Naive B cell (primary cell): ENCODE measurements at regions not wholly inside any gene's neighbourhood (a gene's known extent, or its start where the extent isn't known, plus 50 kb on each side); places are given as distances from the start of the nearest gene placed in this dataset.
A peak's percentile ranks its signal among the peaks of the same experiment; 100 is the strongest.

Experiments used
- ATAC-seq, 2 donors: fragments of 150-1000 bp; cut with Tn5 transposase; 2 replicates each; pipeline ENCODE4 v1.10.0; 2021; ENCODE audit warnings: low read depth in 2 of 2, mild to moderate bottlenecking in 2 of 2, moderate library complexity in 2 of 2
- DNase-seq: peaks from one replicate; pipeline ENCODE4 v3.0.0; 2022
- H3K27ac Mint-ChIP-seq, 6 donors: one replicate each; pipeline ENCODE4 v1.8.0; 2020 to 2022; ENCODE audit warnings: mild to moderate bottlenecking in 6 of 6, mixed read lengths in 6 of 6, moderate library complexity in 5 of 6, inconsistent platforms in 2 of 6
- H3K27me3 Mint-ChIP-seq, 3 donors: one replicate each; pipeline ENCODE4 v1.8.0; 2021 to 2022; ENCODE audit warnings: mixed read lengths in 3 of 3, mild to moderate bottlenecking in 1 of 3
- H3K36me3 Mint-ChIP-seq, 2 donors: one replicate each; pipeline ENCODE4 v1.8.0; 2020 to 2022; ENCODE audit warnings: mixed read lengths in 2 of 2, inconsistent platforms in 1 of 2, mild to moderate bottlenecking in 1 of 2
- H3K4me1 Mint-ChIP-seq, 3 donors: one replicate each; pipeline ENCODE4 v1.8.0; 2020 to 2022; ENCODE audit warnings: mixed read lengths in 3 of 3, inconsistent platforms in 1 of 3, mild to moderate bottlenecking in 1 of 3, moderate library complexity in 1 of 3
- H3K4me3 Mint-ChIP-seq, 8 donors: one replicate each; pipeline ENCODE4 v1.8.0; 2020 to 2022; ENCODE audit warnings: mild to moderate bottlenecking in 8 of 8, mixed read lengths in 8 of 8, moderate library complexity in 8 of 8, inconsistent platforms in 2 of 8
- H3K9me3 Mint-ChIP-seq, 7 donors: one replicate each; pipeline ENCODE4 v1.8.0; 2020 to 2022; ENCODE audit warnings: mixed read lengths in 7 of 7, mild to moderate bottlenecking in 5 of 7, inconsistent platforms in 2 of 7, moderate library complexity in 1 of 7

- Mint-ChIP-seq H3K27ac (no peak overlapping the region), H3K4me1 (no peaks in the 10 kb centered on the region), H3K4me3 (no peak overlapping the region)
Measured at GRCh38 chr3:94912656-94913055, 849.8 kb downstream of the NSUN3 start.

GRCh38 chr3:94927175-94927574 lies 864.3 kb downstream of the NSUN3 start:
- Mint-ChIP-seq H3K36me3 (no peaks in the 10 kb centered on the region), H3K9me3 (peaks cover 0 to 3% (median 0%) of the 10 kb centered on the region in 7 donors), H3K27me3 (no peaks in the 10 kb centered on the region), H3K4me3 (no peak overlapping the region), H3K27ac (no peak overlapping the region), H3K4me1 (no peaks in the 10 kb centered on the region)
- no peak for ATAC-seq
- no peak for DNase-seq

More at GRCh38 chr3:94912656-94913055, 849.8 kb downstream of the NSUN3 start:
- ATAC-seq (no peak), DNase-seq (no peak)
- H3K9me3 Mint-ChIP-seq: peaks cover 0 to 4% (median 2%) of the 10 kb centered on the region in 7 donors
- H3K27me3 Mint-ChIP-seq: no peaks in the 10 kb centered on the region
- H3K36me3 Mint-ChIP-seq: no peaks in the 10 kb centered on the region

- ATAC-seq: no peak
- no peaks in the 10 kb centered on the region for H3K36me3 Mint-ChIP-seq
- H3K9me3 Mint-ChIP-seq: peaks cover 0 to 2% (median 0%) of the 10 kb centered on the region in 7 donors
- no peaks in the 10 kb centered on the region for H3K4me1 Mint-ChIP-seq
- H3K27me3 Mint-ChIP-seq: no peaks in the 10 kb centered on the region
- DNase-seq: no peak
- H3K4me3 Mint-ChIP-seq: no peak overlapping the region
- no peak overlapping the region for H3K27ac Mint-ChIP-seq
Measured at GRCh38 chr3:94928921-94929320, 866.1 kb downstream of the NSUN3 start.

GRCh38 chr3:94935738-94936580 lies 873.1 kb downstream of the NSUN3 start:
- H3K27me3 Mint-ChIP-seq: no peaks in the 10 kb centered on the region
- no peaks in the 10 kb centered on the region for H3K36me3 Mint-ChIP-seq
- H3K27ac Mint-ChIP-seq: no peak overlapping the region
- peaks cover 0 to 12% (median 5%) of the 10 kb centered on the region in 7 donors for H3K9me3 Mint-ChIP-seq
- H3K4me3 Mint-ChIP-seq: no peak overlapping the region
- no peaks in the 10 kb centered on the region for H3K4me1 Mint-ChIP-seq
- ATAC-seq (no peak), DNase-seq (no peak)

- DNase-seq (no peak), ATAC-seq (no peak)
- Mint-ChIP-seq H3K27ac (no peak overlapping the region), H3K27me3 (no peaks in the 10 kb centered on the region), H3K9me3 (peaks cover 3 to 12% (median 8%) of the 10 kb centered on the region in 7 donors), H3K36me3 (no peaks in the 10 kb centered on the region), H3K4me3 (no peak overlapping the region), H3K4me1 (no peaks in the 10 kb centered on the region)
Measured at GRCh38 chr3:94937980-94938379, 875.1 kb downstream of the NSUN3 start.

- Mint-ChIP-seq H3K27me3 (no peaks in the 10 kb centered on the region), H3K4me3 (no peak overlapping the region), H3K9me3 (peaks cover 0 to 13% (median 9%) of the 10 kb centered on the region in 7 donors), H3K4me1 (no peaks in the 10 kb centered on the region), H3K36me3 (no peaks in the 10 kb centered on the region), H3K27ac (no peak overlapping the region)
- DNase-seq: no peak
- no peak for ATAC-seq
Measured at GRCh38 chr3:94946683-94947082, 883.8 kb downstream of the NSUN3 start.

- Mint-ChIP-seq H3K27ac (no peak overlapping the region), H3K9me3 (peaks cover 0 to 8% (median 3%) of the 10 kb centered on the region in 7 donors), H3K4me3 (no peak overlapping the region), H3K27me3 (no peaks in the 10 kb centered on the region), H3K36me3 (no peaks in the 10 kb centered on the region), H3K4me1 (no peaks in the 10 kb centered on the region)
- DNase-seq (no peak), ATAC-seq (no peak)
Measured at GRCh38 chr3:94961423-94962100, 898.7 kb downstream of the NSUN3 start.

- Mint-ChIP-seq H3K27me3 (no peaks in the 10 kb centered on the region), H3K36me3 (no peaks in the 10 kb centered on the region), H3K27ac (no peak overlapping the region), H3K4me3 (no peak overlapping the region), H3K9me3 (peaks cover 0 to 9% (median 3%) of the 10 kb centered on the region in 7 donors), H3K4me1 (no peaks in the 10 kb centered on the region)
- ATAC-seq: no peak
- no peak for DNase-seq
Measured at GRCh38 chr3:94965867-94966475, 903.1 kb downstream of the NSUN3 start.

GRCh38 chr3:94967196-94967595 lies 904.3 kb downstream of the NSUN3 start:
- Mint-ChIP-seq H3K4me1 (no peaks in the 10 kb centered on the region), H3K4me3 (no peak overlapping the region), H3K27ac (no peak overlapping the region), H3K36me3 (no peaks in the 10 kb centered on the region), H3K27me3 (no peaks in the 10 kb centered on the region), H3K9me3 (peaks cover 0 to 18% (median 3%) of the 10 kb centered on the region in 7 donors)
- no peak for ATAC-seq
- DNase-seq: no peak

GRCh38 chr3:94968519-94968918 lies 905.7 kb downstream of the NSUN3 start:
- Mint-ChIP-seq H3K36me3 (no peaks in the 10 kb centered on the region), H3K4me1 (no peaks in the 10 kb centered on the region), H3K27ac (no peak overlapping the region), H3K9me3 (peaks cover 0 to 18% (median 5%) of the 10 kb centered on the region in 7 donors), H3K4me3 (no peak overlapping the region), H3K27me3 (no peaks in the 10 kb centered on the region)
- ATAC-seq: no peak
- DNase-seq: no peak

- ATAC-seq (no peak), DNase-seq (no peak)
- H3K27ac Mint-ChIP-seq: peak overlapping the region in 1 of 6 donors; percentile 10
- no peaks in the 10 kb centered on the region for H3K27me3 Mint-ChIP-seq
- no peaks in the 10 kb centered on the region for H3K36me3 Mint-ChIP-seq
- H3K4me3 Mint-ChIP-seq: no peak overlapping the region
- no peaks in the 10 kb centered on the region for H3K4me1 Mint-ChIP-seq
- H3K9me3 Mint-ChIP-seq: peaks cover 0 to 17% (median 10%) of the 10 kb centered on the region in 7 donors
Measured at GRCh38 chr3:94972066-94972465, 909.2 kb downstream of the NSUN3 start.

- Mint-ChIP-seq H3K4me3 (no peak overlapping the region), H3K36me3 (no peaks in the 10 kb centered on the region)
- ATAC-seq: no peak
Measured at GRCh38 chr3:94978084-94978483, 915.2 kb downstream of the NSUN3 start.

GRCh38 chr3:94985778-94986177 lies 922.9 kb downstream of the NSUN3 start:
- no peak for DNase-seq
- H3K4me1 Mint-ChIP-seq: no peaks in the 10 kb centered on the region
- ATAC-seq: no peak
- peaks cover 0 to 5% (median 3%) of the 10 kb centered on the region in 7 donors for H3K9me3 Mint-ChIP-seq
- no peaks in the 10 kb centered on the region for H3K36me3 Mint-ChIP-seq
- H3K27me3 Mint-ChIP-seq: no peaks in the 10 kb centered on the region
- no peak overlapping the region for H3K27ac Mint-ChIP-seq
- H3K4me3 Mint-ChIP-seq: no peak overlapping the region

More at GRCh38 chr3:94978084-94978483, 915.2 kb downstream of the NSUN3 start:
- Mint-ChIP-seq H3K9me3 (peaks cover 2 to 16% (median 12%) of the 10 kb centered on the region in 7 donors), H3K4me1 (no peaks in the 10 kb centered on the region), H3K27ac (no peak overlapping the region), H3K27me3 (no peaks in the 10 kb centered on the region)
- DNase-seq: no peak
